ENCODE measurements at regions not wholly inside any gene's neighbourhood (a gene's known extent, or its start where the extent isn't known, plus 50 kb on each side); places are given as distances from the start of the nearest gene placed in this dataset.
"Not testable (repeated sequence)": the region's sequence is repeated elsewhere in the genome, so short reads cannot be mapped to it uniquely, and the experiment has no call there.

GRCh38 chr2:221724631-221725203 lies 152.6 kb upstream of the EPHA4 start:
- Histone ChIP-seq H2AK9ac (replicated peaks; ENCODE audit: low read depth, low read length, poor library complexity) (no peak overlapping the region), H3K27me3 (ENCODE audit: control insufficient read depth, insufficient read depth, low read length) (no peaks in the 10 kb centered on the region), H3K4me1 (ENCODE audit: control insufficient read depth, insufficient read depth, low read length) (no peaks in the 10 kb centered on the region), H3K4me3 (ENCODE audit: insufficient read depth, low read depth, low read length) (no peak overlapping the region), H3K18ac (ENCODE audit: low read depth, low read length) (no peak overlapping the region), H4K5ac (ENCODE audit: low read depth, low read length) (no peak overlapping the region), H2BK15ac (ENCODE audit: low read depth, low read length) (no peak overlapping the region), H3K79me1 (ENCODE audit: low read depth in 1 of 2, low read length in 2 of 2) (no peaks in the 10 kb centered on the region), H3K23ac (ENCODE audit: low read depth, low read length) (no peak overlapping the region), H3K27ac (ENCODE audit: insufficient read depth, low read length) (no peak overlapping the region), H4K20me1 (ENCODE audit: insufficient read depth, low read length) (no peaks in the 10 kb centered on the region), H2BK120ac (ENCODE audit: low read depth, low read length) (no peak overlapping the region), H3K9me3 (ENCODE audit: control insufficient read depth, insufficient read depth, low read length) (no peaks in the 10 kb centered on the region), H2AFZ (replicated peaks; ENCODE audit: low read length, poor library complexity) (no peak overlapping the region), H3K56ac (ENCODE audit: extremely low read depth, insufficient read depth, low read length) (no peak overlapping the region), H3K4ac (ENCODE audit: low read depth, low read length) (no peak overlapping the region), H2BK20ac (ENCODE audit: low read depth, low read length) (no peak overlapping the region), H3K4me2 (ENCODE audit: low read depth, low read length) (no peak overlapping the region), H3K36me3 (ENCODE audit: control insufficient read depth, insufficient read depth, low read length) (no peaks in the 10 kb centered on the region), H3K9me1 (ENCODE audit: insufficient read depth, low read length) (no peaks in the 10 kb centered on the region), H4K8ac (ENCODE audit: low read depth in 2 of 2, low read length in 2 of 2) (no peak overlapping the region), H4K91ac (ENCODE audit: insufficient read depth, low read depth, low read length) (no peak overlapping the region), H2AK5ac (ENCODE audit: low read depth, low read length) (no peak overlapping the region), H3K9ac (ENCODE audit: low read depth, low read length) (no peak overlapping the region), H3K14ac (replicated peaks; ENCODE audit: low read depth, low read length) (no peak overlapping the region), H2BK5ac (ENCODE audit: low read depth, low read length, poor library complexity, severe bottlenecking) (no peak overlapping the region)
- DNase-seq, result no peak
- CTCF ChIA-PET, result no interaction called here
- no peak for TF ChIP-seq POLR2A (IDR thresholded peaks at IDR 0.05; ENCODE audit: low read depth, low read length)
- POLR2A ChIA-PET (ENCODE audit: unreplicated experiment), result no interaction called here
- ATAC-seq (ENCODE audit: low read depth), result no peak
- in situ Hi-C loops (cut with MboI; ENCODE audit: low sequenced_read_pairs) (no loop called here), dilution Hi-C loops (cut with HindIII; ENCODE audit: low sequenced_read_pairs, unreplicated experiment) (no loop called here), intact Hi-C loops (cut with micrococcal nuclease) (no loop called here)
- BruUV-seq (replicated peaks), result no TSS peak
- WGBS, 2 experiments (ENCODE audit: extremely low coverage in 2 of 2, insufficient read length in 1 of 2), result no CpG with 5 or more reads among the region's 1 CpG

- H3K14ac ChIP-seq (replicated peaks; ENCODE audit: low read depth, low read length); H3K18ac ChIP-seq (ENCODE audit: low read depth, low read length); H3K4me3 ChIP-seq (ENCODE audit: insufficient read depth, low read depth, low read length); H3K4ac ChIP-seq (ENCODE audit: low read depth, low read length); H3K27me3 ChIP-seq (ENCODE audit: control insufficient read depth, insufficient read depth, low read length); H2AFZ ChIP-seq (replicated peaks; ENCODE audit: low read length, poor library complexity); H4K8ac ChIP-seq (ENCODE audit: low read depth in 2 of 2, low read length in 2 of 2); H3K36me3 ChIP-seq (ENCODE audit: control insufficient read depth, insufficient read depth, low read length); H4K20me1 ChIP-seq (ENCODE audit: insufficient read depth, low read length); ATAC-seq (ENCODE audit: low read depth); H3K9me1 ChIP-seq (ENCODE audit: insufficient read depth, low read length); H3K4me2 ChIP-seq (ENCODE audit: low read depth, low read length); H3K27ac ChIP-seq (ENCODE audit: insufficient read depth, low read length); BruUV-seq (replicated peaks); H2BK20ac ChIP-seq (ENCODE audit: low read depth, low read length); dilution Hi-C loops (cut with HindIII; ENCODE audit: low sequenced_read_pairs, unreplicated experiment); H3K56ac ChIP-seq (ENCODE audit: extremely low read depth, insufficient read depth, low read length); H3K23ac ChIP-seq (ENCODE audit: low read depth, low read length); H2AK5ac ChIP-seq (ENCODE audit: low read depth, low read length); CTCF ChIA-PET; H3K9me3 ChIP-seq (ENCODE audit: control insufficient read depth, insufficient read depth, low read length); H4K5ac ChIP-seq (ENCODE audit: low read depth, low read length); H2BK120ac ChIP-seq (ENCODE audit: low read depth, low read length); H3K9ac ChIP-seq (ENCODE audit: low read depth, low read length); POLR2A ChIA-PET (ENCODE audit: unreplicated experiment); intact Hi-C loops (cut with micrococcal nuclease); in situ Hi-C loops (cut with MboI; ENCODE audit: low sequenced_read_pairs); H2BK5ac ChIP-seq (ENCODE audit: low read depth, low read length, poor library complexity, severe bottlenecking); H3K79me1 ChIP-seq (ENCODE audit: low read depth in 1 of 2, low read length in 2 of 2); DNase-seq; H3K4me1 ChIP-seq (ENCODE audit: control insufficient read depth, insufficient read depth, low read length); H4K91ac ChIP-seq (ENCODE audit: insufficient read depth, low read depth, low read length); H2AK9ac ChIP-seq (replicated peaks; ENCODE audit: low read depth, low read length, poor library complexity); H2BK15ac ChIP-seq (ENCODE audit: low read depth, low read length): not testable (repeated sequence)
- WGBS, 2 experiments (ENCODE audit: extremely low coverage in 2 of 2, insufficient read length in 1 of 2), result no CpG with 5 or more reads among the region's 1 CpG
These were observed 152.0 kb upstream of the EPHA4 start for GRCh38 chr2:221724117-221724516.
